GM23248 (cell line): ENCODE measurements at regions not wholly inside any gene's neighbourhood (a gene's known extent, or its start where the extent isn't known, plus 50 kb on each side); places are given as distances from the start of the nearest gene placed in this dataset.

ENCODE experiments used
- DNase-seq: peaks from one replicate; pipeline ENCODE4 v3.0.0-alpha.2; 2015
- H2AFZ ChIP-seq: fragments of 200-600 bp; sonication (generic); 2 replicates; pipeline ENCODE4 v1.6.1; 2016; ENCODE audit warnings: antibody characterized with exemption
- H3F3A ChIP-seq: fragments of 200-600 bp; sonication (generic); 2 replicates; pipeline ENCODE4 v1.6.1; 2016; ENCODE audit warnings: mild to moderate bottlenecking, antibody characterized with exemption, mixed run types; ENCODE audit not compliant: insufficient read depth
- H3K27ac ChIP-seq: fragments of 200-600 bp; sonication (generic); 2 replicates; pipeline ENCODE4 v1.5.1; 2016; ENCODE audit warnings: mild to moderate bottlenecking
- H3K27me3 ChIP-seq: fragments of 200-600 bp; sonication (generic); replicated peaks from 2 replicates; pipeline ENCODE4 v1.6.1; 2016; ENCODE audit warnings: mild to moderate bottlenecking; ENCODE audit not compliant: insufficient read depth
- H3K36me3 ChIP-seq: fragments of 200-600 bp; sonication (generic); 2 replicates; pipeline ENCODE4 v1.6.1; 2016; ENCODE audit warnings: low read depth, mild to moderate bottlenecking
- H3K4me1 ChIP-seq: fragments of 200-600 bp; sonication (generic); 2 replicates; pipeline ENCODE4 v1.6.1; 2016; ENCODE audit warnings: mild to moderate bottlenecking; ENCODE audit not compliant: insufficient read depth
- H3K4me2 ChIP-seq: fragments of 200-600 bp; sonication (generic); one replicate; pipeline ENCODE4 v1.6.1; 2016; ENCODE audit warnings: mild to moderate bottlenecking; ENCODE audit not compliant: unreplicated experiment
- H3K4me3 ChIP-seq: fragments of 200-600 bp; sonication (generic); 2 replicates; pipeline ENCODE4 v1.5.1; 2016; ENCODE audit warnings: mild to moderate bottlenecking
- H3K79me2 ChIP-seq: fragments of 200-600 bp; sonication (generic); 2 replicates; pipeline ENCODE4 v1.6.1; 2016; ENCODE audit warnings: mild to moderate bottlenecking; ENCODE audit not compliant: insufficient read depth
- H3K9ac ChIP-seq: fragments of 200-600 bp; sonication (generic); 2 replicates; pipeline ENCODE4 v1.6.1; 2016; ENCODE audit warnings: mild to moderate bottlenecking
- H3K9me2 ChIP-seq: fragments of 200-600 bp; sonication (generic); 2 replicates; pipeline ENCODE4 v1.6.1; 2016; ENCODE audit warnings: mixed run types, mild to moderate bottlenecking, moderate library complexity; ENCODE audit not compliant: insufficient read depth
- H3K9me3 ChIP-seq: fragments of 200-600 bp; sonication (generic); one replicate; pipeline ENCODE4 v1.6.1; 2017; ENCODE audit warnings: low read depth
- H4K20me1 ChIP-seq: fragments of 200-600 bp; sonication (generic); 2 replicates; pipeline ENCODE4 v1.6.0; 2016; ENCODE audit not compliant: insufficient read depth
- EZH2 ChIP-seq: fragments of 200-600 bp; sonication (generic); IDR thresholded peaks from 2 replicates; pipeline ENCODE4 v1.6.1; 2018; ENCODE audit warnings: antibody characterized with exemption, mild to moderate bottlenecking; ENCODE audit not compliant: insufficient read depth, poor library complexity, severe bottlenecking
- EZH2phosphoT487 ChIP-seq: fragments of 200-600 bp; sonication (generic); IDR thresholded peaks from 2 replicates; pipeline ENCODE4 v1.6.1; 2018; ENCODE audit warnings: antibody characterized with exemption, moderate library complexity, mild to moderate bottlenecking, low read depth; ENCODE audit not compliant: insufficient read depth
- WGBS, 2 experiments: methylation state at CpG; one replicate each; pipeline ENCODE4 v1.1.6; 2015 to 2017; ENCODE audit warnings: low lambda C conversion rate in 2 of 2, low coverage in 1 of 2; ENCODE audit errors: missing lambda C conversion rate in 2 of 2; 5-methylcytosine and 5-hydroxymethylcytosine counted together
- in situ Hi-C: fragments of 300-500 bp; cut with MboI; formaldehyde crosslinking; loops from 2 replicates; pipeline ENCODE4 v1.15.0; 2020

DNA sequence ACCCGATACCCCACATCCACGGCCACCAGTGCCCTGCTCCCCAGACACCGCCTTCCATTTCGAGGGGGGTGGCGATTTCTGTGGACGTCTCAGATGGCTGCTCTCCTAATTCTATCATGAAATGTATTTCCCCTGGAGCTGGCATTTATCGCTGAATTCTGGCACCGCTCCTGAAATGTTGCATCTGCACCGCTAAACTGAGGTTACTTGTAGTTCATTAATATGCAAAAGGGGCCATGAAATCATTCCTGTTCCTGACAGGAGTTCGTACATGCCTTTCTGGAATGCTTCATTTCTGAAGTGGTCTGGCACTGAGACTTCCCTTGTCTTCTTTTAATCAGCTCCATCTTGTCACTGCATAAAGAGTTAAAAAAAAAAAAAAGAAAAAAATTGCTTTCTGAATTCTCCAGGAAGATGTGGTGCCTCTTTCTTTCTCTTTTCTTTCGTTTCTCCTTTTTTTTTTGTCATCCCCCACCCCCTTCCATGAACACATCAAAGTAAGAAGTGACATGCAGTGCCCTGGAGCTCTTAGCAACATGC is 97.7 kb upstream of the SMARCA2 start:
- Histone ChIP-seq H3K4me2 (no peak overlapping the region), H3K9me2 (no peaks in the 10 kb centered on the region), H3K4me3 (no peak overlapping the region), H3K79me2 (no peaks in the 10 kb centered on the region), H2AFZ (no peak overlapping the region), H3K4me1 (no peaks in the 10 kb centered on the region; the same call in 1 of the 2 replicates), H3K9me3 (no peaks in the 10 kb centered on the region), H3F3A (no peaks in the 10 kb centered on the region), H3K36me3 (no peaks in the 10 kb centered on the region), H3K27me3 (peaks cover 38% of the 10 kb centered on the region), H4K20me1 (no peaks in the 10 kb centered on the region), H3K27ac (no peak overlapping the region), H3K9ac (no peak overlapping the region)
- DNase-seq = no peak
- no peak for TF ChIP-seq EZH2
- no peak for TF ChIP-seq EZH2phosphoT487
- whole genome bisulfite sequencing, 2 experiments = 1 to 2% methylated on average over 11 of the region's 11 CpGs
- in situ Hi-C loops = no loop called here

GRCh38 chr9:1918108-1918507 is 97.0 kb upstream of the SMARCA2 start:
- no peaks in the 10 kb centered on the region for H3K9me3 ChIP-seq
- H3K4me3 ChIP-seq = no peak overlapping the region
- no peak overlapping the region for H3K4me2 ChIP-seq
- in situ Hi-C loops = no loop called here
- no peaks in the 10 kb centered on the region; the same call in 1 of the 2 replicates for H3K4me1 ChIP-seq
- H3K27me3 ChIP-seq = peaks cover 38% of the 10 kb centered on the region
- H3K9ac ChIP-seq = no peak overlapping the region
- H3K36me3 ChIP-seq = no peaks in the 10 kb centered on the region
- no peak for TF ChIP-seq EZH2phosphoT487
- TF ChIP-seq EZH2 = no peak
- H3K9me2 ChIP-seq = no peaks in the 10 kb centered on the region
- DNase-seq = no peak
- H3K27ac ChIP-seq = no peak overlapping the region
- 16 to 25% methylated on average over 3 of the region's 3 CpGs for WGBS, 2 experiments
- no peaks in the 10 kb centered on the region for H4K20me1 ChIP-seq
- H3K79me2 ChIP-seq = no peaks in the 10 kb centered on the region
- H3F3A ChIP-seq = no peaks in the 10 kb centered on the region
- H2AFZ ChIP-seq = no peak overlapping the region

DNA sequence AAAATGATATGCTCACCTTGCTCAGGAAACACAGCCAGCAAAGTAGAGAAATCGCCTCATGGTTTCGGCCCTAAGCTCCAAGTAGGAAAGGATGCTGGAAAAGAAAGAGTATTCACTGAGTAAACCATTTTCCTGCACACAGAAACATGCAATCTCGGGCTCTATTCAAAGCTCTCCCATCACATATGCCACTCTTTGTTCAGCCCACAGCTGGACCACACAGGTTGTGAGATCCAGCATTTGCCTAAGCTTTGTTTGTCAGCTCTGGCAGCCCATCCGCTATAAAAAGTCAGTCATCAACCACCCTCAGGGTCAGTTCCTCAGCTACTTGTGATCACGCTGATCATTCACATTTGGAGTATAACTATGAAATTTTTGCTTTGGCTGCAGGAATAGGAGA is 96.5 kb upstream of the SMARCA2 start:
- WGBS, 2 experiments = 63 to 66% methylated on average over 5 of the region's 5 CpGs
- in situ Hi-C loops = no loop called here
- H3K27me3 ChIP-seq = peaks cover 38% of the 10 kb centered on the region
- H2AFZ ChIP-seq = no peak overlapping the region
- TF ChIP-seq EZH2phosphoT487 = no peak
- no peak for TF ChIP-seq EZH2
- no peaks in the 10 kb centered on the region; the same call in 1 of the 2 replicates for H3K4me1 ChIP-seq
- no peaks in the 10 kb centered on the region for H3K9me3 ChIP-seq
- no peak overlapping the region for H3K4me3 ChIP-seq
- no peaks in the 10 kb centered on the region for H3K79me2 ChIP-seq
- H3K36me3 ChIP-seq = no peaks in the 10 kb centered on the region
- no peak overlapping the region for H3K27ac ChIP-seq
- no peaks in the 10 kb centered on the region for H4K20me1 ChIP-seq
- H3K9me2 ChIP-seq = no peaks in the 10 kb centered on the region
- no peaks in the 10 kb centered on the region for H3F3A ChIP-seq
- H3K9ac ChIP-seq = no peak overlapping the region
- no peak overlapping the region for H3K4me2 ChIP-seq
- no peak for DNase-seq

GRCh38 chr9:1919229-1919628 is 95.9 kb upstream of the SMARCA2 start:
- peaks cover 38% of the 10 kb centered on the region for H3K27me3 ChIP-seq
- H3K4me2 ChIP-seq = no peak overlapping the region
- TF ChIP-seq EZH2 = no peak
- TF ChIP-seq EZH2phosphoT487 = no peak
- H4K20me1 ChIP-seq = no peaks in the 10 kb centered on the region
- H3K9ac ChIP-seq = no peak overlapping the region
- H3K9me2 ChIP-seq = no peaks in the 10 kb centered on the region
- H3K79me2 ChIP-seq = no peaks in the 10 kb centered on the region
- no peaks in the 10 kb centered on the region for H3K9me3 ChIP-seq
- 65 to 66% methylated on average over 4 of the region's 4 CpGs for WGBS, 2 experiments
- H3F3A ChIP-seq = no peaks in the 10 kb centered on the region
- no peak for DNase-seq
- in situ Hi-C loops = no loop called here
- no peak overlapping the region for H3K27ac ChIP-seq
- no peaks in the 10 kb centered on the region; the same call in 1 of the 2 replicates for H3K4me1 ChIP-seq
- no peaks in the 10 kb centered on the region for H3K36me3 ChIP-seq
- no peak overlapping the region for H3K4me3 ChIP-seq
- H2AFZ ChIP-seq = no peak overlapping the region

DNA sequence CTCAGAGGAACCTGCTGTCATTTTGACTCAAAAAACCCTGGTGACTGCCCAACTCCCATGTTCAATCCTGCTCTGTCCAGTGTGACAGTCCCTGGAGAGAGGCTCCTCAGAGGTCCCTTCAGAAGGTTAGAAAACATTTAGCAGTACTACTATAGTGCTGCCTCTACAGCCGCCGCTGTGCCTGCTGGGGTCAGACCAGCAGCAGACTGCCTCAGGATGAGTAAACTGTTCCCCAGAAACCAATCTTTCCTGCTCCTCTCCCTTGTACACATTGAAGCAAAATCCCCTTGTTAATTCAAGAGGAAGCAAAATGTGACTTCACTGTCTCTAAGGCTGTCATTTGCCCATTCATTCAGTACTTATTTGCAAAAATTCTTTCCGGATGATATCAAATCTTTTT is 94.8 kb upstream of the SMARCA2 start:
- Histone ChIP-seq H3K9me2 (no peaks in the 10 kb centered on the region), H3K79me2 (no peaks in the 10 kb centered on the region), H4K20me1 (no peaks in the 10 kb centered on the region), H2AFZ (no peak overlapping the region), H3K9me3 (no peaks in the 10 kb centered on the region), H3K9ac (no peak overlapping the region), H3K36me3 (no peaks in the 10 kb centered on the region), H3K4me3 (no peak overlapping the region), H3K27me3 (peaks cover 31% of the 10 kb centered on the region), H3F3A (no peaks in the 10 kb centered on the region), H3K4me1 (no peaks in the 10 kb centered on the region; the same call in 1 of the 2 replicates), H3K27ac (no peak overlapping the region), H3K4me2 (no peak overlapping the region)
- WGBS, 2 experiments = 75 to 77% methylated on average over 3 of the region's 3 CpGs
- in situ Hi-C loops = no loop called here
- no peak for DNase-seq
- TF ChIP-seq EZH2phosphoT487 (no peak), EZH2 (no peak)
